PFSK-1 (cell line): ENCODE measurements at regions not wholly inside any gene's neighbourhood (a gene's known extent, or its start where the extent isn't known, plus 50 kb on each side); places are given as distances from the start of the nearest gene placed in this dataset.

Source experiments
- FOXP2 ChIP-seq: optimal IDR thresholded peaks from 2 replicates; pipeline ENCODE3; 2011; ENCODE audit warnings: borderline replicate concordance, control low read depth, inconsistent platforms; ENCODE audit not compliant: insufficient read depth; ENCODE audit errors: extremely low read length, extremely low read depth
- POLR2AphosphoS5 ChIP-seq: IDR thresholded peaks from 2 replicates; pipeline ENCODE4 v1.6.1; 2012; ENCODE audit warnings: low read depth, mild to moderate bottlenecking, control low read depth, low read length, moderate library complexity
- TAF1 ChIP-seq: IDR thresholded peaks from 2 replicates; pipeline ENCODE4 v1.6.1; 2012; ENCODE audit warnings: low read length, control low read depth, borderline replicate concordance; ENCODE audit not compliant: insufficient read depth

GRCh38 chr12:11509326-11509725 is 114.0 kb upstream of the PRB2 start:
- no peak for TF ChIP-seq POLR2AphosphoS5
- no peak for TF ChIP-seq TAF1
- no peak for TF ChIP-seq FOXP2
